WTC11 (cell line): ENCODE measurements at regions not wholly inside any gene's neighbourhood (a gene's known extent, or its start where the extent isn't known, plus 50 kb on each side); places are given as distances from the start of the nearest gene placed in this dataset.

Experiments
- EMX1 ChIP-seq: fragments of 250-450 bp; sonication (Bioruptor Pico); IDR thresholded peaks from 2 replicates; pipeline ENCODE4 v1.8.0; 2021; ENCODE audit warnings: mild to moderate bottlenecking
- TF ChIP-seq, protein P1 (sequence below): fragments of 200-600 bp; IDR thresholded peaks from 2 replicates; pipeline ENCODE4 v1.8.0; 2022; ENCODE audit warnings: antibody characterized with exemption
- TF ChIP-seq, protein P2 (sequence below): sonication (generic); formaldehyde crosslinking; IDR thresholded peaks from 2 replicates; pipeline ENCODE4 v1.8.0; 2022; ENCODE audit warnings: missing genetic modification reagents
- TF ChIP-seq, protein P3 (sequence below): fragments of 250-450 bp; sonication (Bioruptor Pico); IDR thresholded peaks from 2 replicates; pipeline ENCODE4 v2.1.2; 2022; ENCODE audit warnings: mild to moderate bottlenecking, moderate library complexity

DNA sequence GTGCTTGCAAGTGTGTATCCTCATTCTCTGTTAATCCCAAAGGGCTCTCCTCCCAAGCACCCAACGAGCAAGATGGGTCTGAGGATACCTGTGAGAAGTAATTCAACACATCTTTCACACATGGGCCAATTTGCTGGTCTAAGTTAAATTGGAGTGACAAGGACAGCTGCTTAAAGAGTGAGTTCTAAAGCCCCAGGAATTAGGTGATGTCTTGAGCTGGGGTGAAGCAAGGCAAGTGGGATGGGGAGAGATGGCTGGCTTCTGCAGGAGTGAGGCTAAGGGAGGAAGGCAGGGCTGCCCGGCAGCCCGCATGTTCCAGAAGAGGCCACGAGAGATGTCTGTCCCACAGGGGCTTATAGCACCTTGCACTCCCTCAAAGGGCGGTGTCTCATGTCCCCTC lies 288.5 kb downstream of the CDH26 start:
- TF ChIP-seq, protein P1, sequence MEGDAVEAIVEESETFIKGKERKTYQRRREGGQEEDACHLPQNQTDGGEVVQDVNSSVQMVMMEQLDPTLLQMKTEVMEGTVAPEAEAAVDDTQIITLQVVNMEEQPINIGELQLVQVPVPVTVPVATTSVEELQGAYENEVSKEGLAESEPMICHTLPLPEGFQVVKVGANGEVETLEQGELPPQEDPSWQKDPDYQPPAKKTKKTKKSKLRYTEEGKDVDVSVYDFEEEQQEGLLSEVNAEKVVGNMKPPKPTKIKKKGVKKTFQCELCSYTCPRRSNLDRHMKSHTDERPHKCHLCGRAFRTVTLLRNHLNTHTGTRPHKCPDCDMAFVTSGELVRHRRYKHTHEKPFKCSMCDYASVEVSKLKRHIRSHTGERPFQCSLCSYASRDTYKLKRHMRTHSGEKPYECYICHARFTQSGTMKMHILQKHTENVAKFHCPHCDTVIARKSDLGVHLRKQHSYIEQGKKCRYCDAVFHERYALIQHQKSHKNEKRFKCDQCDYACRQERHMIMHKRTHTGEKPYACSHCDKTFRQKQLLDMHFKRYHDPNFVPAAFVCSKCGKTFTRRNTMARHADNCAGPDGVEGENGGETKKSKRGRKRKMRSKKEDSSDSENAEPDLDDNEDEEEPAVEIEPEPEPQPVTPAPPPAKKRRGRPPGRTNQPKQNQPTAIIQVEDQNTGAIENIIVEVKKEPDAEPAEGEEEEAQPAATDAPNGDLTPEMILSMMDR = no peak
- TF ChIP-seq, protein P2, sequence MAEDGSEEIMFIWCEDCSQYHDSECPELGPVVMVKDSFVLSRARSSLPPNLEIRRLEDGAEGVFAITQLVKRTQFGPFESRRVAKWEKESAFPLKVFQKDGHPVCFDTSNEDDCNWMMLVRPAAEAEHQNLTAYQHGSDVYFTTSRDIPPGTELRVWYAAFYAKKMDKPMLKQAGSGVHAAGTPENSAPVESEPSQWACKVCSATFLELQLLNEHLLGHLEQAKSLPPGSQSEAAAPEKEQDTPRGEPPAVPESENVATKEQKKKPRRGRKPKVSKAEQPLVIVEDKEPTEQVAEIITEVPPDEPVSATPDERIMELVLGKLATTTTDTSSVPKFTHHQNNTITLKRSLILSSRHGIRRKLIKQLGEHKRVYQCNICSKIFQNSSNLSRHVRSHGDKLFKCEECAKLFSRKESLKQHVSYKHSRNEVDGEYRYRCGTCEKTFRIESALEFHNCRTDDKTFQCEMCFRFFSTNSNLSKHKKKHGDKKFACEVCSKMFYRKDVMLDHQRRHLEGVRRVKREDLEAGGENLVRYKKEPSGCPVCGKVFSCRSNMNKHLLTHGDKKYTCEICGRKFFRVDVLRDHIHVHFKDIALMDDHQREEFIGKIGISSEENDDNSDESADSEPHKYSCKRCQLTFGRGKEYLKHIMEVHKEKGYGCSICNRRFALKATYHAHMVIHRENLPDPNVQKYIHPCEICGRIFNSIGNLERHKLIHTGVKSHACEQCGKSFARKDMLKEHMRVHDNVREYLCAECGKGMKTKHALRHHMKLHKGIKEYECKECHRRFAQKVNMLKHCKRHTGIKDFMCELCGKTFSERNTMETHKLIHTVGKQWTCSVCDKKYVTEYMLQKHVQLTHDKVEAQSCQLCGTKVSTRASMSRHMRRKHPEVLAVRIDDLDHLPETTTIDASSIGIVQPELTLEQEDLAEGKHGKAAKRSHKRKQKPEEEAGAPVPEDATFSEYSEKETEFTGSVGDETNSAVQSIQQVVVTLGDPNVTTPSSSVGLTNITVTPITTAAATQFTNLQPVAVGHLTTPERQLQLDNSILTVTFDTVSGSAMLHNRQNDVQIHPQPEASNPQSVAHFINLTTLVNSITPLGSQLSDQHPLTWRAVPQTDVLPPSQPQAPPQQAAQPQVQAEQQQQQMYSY (CRISPR knock-in tag) = no peak
- TF ChIP-seq, protein P3, sequence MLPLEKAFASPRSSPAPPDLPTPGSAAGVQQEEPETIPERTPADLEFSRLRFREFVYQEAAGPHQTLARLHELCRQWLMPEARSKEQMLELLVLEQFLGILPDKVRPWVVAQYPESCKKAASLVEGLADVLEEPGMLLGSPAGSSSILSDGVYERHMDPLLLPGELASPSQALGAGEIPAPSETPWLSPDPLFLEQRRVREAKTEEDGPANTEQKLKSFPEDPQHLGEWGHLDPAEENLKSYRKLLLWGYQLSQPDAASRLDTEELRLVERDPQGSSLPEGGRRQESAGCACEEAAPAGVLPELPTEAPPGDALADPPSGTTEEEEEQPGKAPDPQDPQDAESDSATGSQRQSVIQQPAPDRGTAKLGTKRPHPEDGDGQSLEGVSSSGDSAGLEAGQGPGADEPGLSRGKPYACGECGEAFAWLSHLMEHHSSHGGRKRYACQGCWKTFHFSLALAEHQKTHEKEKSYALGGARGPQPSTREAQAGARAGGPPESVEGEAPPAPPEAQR = no peak
- TF ChIP-seq EMX1 = no peak
